RWPE2 (cell line): ENCODE measurements at regions not wholly inside any gene's neighbourhood (a gene's known extent, or its start where the extent isn't known, plus 50 kb on each side); places are given as distances from the start of the nearest gene placed in this dataset.

Experiments used
- ATAC-seq: fragments of 200-7000 bp; cut with Tn5 transposase; 3 replicates; pipeline ENCODE4 v1.9.1; 2021; ENCODE audit warnings: low read depth
- DNase-seq: peaks from one replicate; pipeline ENCODE4 v3.0.0-alpha.2; 2020; ENCODE audit warnings: low spot score
- H3K27ac ChIP-seq: fragments of 450-650 bp; 2 replicates; pipeline ENCODE4 v1.5.1; 2017; ENCODE audit warnings: mild to moderate bottlenecking; ENCODE audit not compliant: poor library complexity, severe bottlenecking
- H3K27me3 ChIP-seq: fragments of 250-450 bp; sonication (Bioruptor Pico); 2 replicates; pipeline ENCODE4 v1.5.1; 2021; ENCODE audit warnings: mild to moderate bottlenecking, moderate library complexity; ENCODE audit not compliant: insufficient read depth, poor library complexity, severe bottlenecking
- H3K36me3 ChIP-seq: fragments of 250-450 bp; sonication (Bioruptor Pico); 2 replicates; pipeline ENCODE4 v1.5.1; 2020; ENCODE audit warnings: low read depth, mild to moderate bottlenecking, moderate library complexity
- H3K4me1 ChIP-seq: fragments of 250-450 bp; sonication (Bioruptor Pico); 2 replicates; pipeline ENCODE4 v1.5.1; 2021; ENCODE audit warnings: mild to moderate bottlenecking, moderate library complexity; ENCODE audit not compliant: insufficient read depth, poor library complexity, severe bottlenecking
- H3K4me3 ChIP-seq: fragments of 250-450 bp; sonication (Bioruptor Pico); 2 replicates; pipeline ENCODE4 v1.5.1; 2021; ENCODE audit warnings: mild to moderate bottlenecking, moderate library complexity; ENCODE audit not compliant: severe bottlenecking
- H3K9me3 ChIP-seq: fragments of 250-450 bp; sonication (Bioruptor Pico); 2 replicates; pipeline ENCODE4 v1.5.1; 2021; ENCODE audit warnings: mild to moderate bottlenecking, moderate library complexity; ENCODE audit not compliant: severe bottlenecking
- TF ChIP-seq, protein P1 (sequence below): fragments of 450-650 bp; IDR thresholded peaks from one replicate; pipeline ENCODE4 v1.5.1; 2017; ENCODE audit warnings: mild to moderate bottlenecking, moderate library complexity; ENCODE audit not compliant: poor library complexity, severe bottlenecking

DNA sequence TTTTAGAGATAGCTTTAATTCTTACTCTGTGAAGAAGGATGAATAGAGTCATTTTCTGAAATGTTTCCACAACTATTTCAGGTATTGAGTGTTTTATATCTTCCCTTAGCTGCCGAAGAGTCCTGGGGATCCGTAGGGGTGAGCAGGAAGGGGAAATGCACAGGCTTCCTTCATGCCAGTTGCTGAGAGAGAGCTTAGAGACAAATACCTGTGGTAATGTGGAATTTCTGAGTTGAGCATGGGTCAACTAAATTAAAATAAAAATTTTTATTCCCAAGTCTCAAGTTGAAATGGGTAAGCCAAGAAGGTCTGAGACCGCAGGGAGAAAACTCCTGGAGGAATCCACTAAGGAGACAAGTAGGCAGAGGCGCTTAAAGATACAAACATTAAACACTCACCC lies 185.7 kb downstream of the DAD1 start:
- ATAC-seq (0 out of 3 replicates have a peak, but pooled peaks have one; percentile 31), DNase-seq (no peak)
- H3K4me1 ChIP-seq: no peaks in the 10 kb centered on the region
- no peak overlapping the region for H3K4me3 ChIP-seq
- TF ChIP-seq, protein P1, sequence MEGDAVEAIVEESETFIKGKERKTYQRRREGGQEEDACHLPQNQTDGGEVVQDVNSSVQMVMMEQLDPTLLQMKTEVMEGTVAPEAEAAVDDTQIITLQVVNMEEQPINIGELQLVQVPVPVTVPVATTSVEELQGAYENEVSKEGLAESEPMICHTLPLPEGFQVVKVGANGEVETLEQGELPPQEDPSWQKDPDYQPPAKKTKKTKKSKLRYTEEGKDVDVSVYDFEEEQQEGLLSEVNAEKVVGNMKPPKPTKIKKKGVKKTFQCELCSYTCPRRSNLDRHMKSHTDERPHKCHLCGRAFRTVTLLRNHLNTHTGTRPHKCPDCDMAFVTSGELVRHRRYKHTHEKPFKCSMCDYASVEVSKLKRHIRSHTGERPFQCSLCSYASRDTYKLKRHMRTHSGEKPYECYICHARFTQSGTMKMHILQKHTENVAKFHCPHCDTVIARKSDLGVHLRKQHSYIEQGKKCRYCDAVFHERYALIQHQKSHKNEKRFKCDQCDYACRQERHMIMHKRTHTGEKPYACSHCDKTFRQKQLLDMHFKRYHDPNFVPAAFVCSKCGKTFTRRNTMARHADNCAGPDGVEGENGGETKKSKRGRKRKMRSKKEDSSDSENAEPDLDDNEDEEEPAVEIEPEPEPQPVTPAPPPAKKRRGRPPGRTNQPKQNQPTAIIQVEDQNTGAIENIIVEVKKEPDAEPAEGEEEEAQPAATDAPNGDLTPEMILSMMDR: no peak
- H3K27ac ChIP-seq: no peak overlapping the region
- no peaks in the 10 kb centered on the region for H3K27me3 ChIP-seq
- H3K9me3 ChIP-seq: no peaks in the 10 kb centered on the region
- no peaks in the 10 kb centered on the region for H3K36me3 ChIP-seq

DNA sequence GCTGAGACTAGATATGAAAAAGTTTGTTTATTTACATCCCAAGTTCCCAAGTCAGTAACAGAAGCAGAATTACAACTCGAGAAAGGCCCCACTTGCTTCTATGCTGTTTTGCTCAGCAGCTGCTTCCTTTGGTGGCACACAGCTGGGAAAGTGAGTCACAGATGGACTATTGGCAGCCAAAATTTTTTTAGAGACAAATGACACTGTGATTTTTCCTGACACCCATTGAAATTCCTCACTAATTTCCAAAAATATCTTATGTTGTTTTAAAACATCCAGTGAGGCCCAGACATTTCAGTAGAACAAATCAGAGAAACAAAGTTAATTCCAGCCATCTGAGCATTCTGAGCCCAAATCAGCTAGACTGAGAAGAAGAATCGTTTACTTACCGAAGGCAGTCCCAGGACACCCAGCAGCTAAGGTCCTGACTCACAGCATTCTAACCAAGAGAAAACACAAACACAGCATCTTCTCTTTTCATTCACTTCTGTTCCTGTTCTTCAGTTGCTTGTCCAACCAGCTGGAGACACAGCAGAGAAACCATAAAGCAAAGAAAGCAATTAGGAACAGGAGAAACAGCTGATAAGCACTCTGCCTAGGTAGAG lies 188.3 kb downstream of the DAD1 start:
- Histone ChIP-seq H3K4me3 (no peak overlapping the region), H3K4me1 (no peaks in the 10 kb centered on the region), H3K27ac (no peak overlapping the region), H3K9me3 (no peaks in the 10 kb centered on the region), H3K27me3 (no peaks in the 10 kb centered on the region), H3K36me3 (no peaks in the 10 kb centered on the region)
- TF ChIP-seq, protein P1: no peak
- ATAC-seq (no peak), DNase-seq (no peak)

DNA sequence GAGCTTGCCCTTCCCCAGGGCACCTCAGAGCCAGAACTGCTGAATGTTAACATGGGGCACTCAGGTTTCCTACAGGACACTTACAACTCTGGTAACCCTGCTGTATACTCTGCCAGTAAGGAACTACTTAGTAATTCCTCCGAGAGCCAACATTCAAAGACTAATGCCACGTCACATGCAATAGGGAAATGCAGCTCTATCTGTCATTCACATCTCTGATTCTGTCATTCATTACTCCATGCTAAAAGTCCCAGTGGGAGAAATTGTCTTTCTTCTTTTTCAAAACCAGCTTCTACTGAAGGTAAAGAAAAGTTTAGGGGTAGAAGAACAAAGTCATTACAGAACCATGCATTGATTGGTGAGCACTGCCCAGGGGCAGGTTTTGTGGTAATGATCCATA lies 189.2 kb downstream of the DAD1 start:
- no peaks in the 10 kb centered on the region for H3K9me3 ChIP-seq
- H3K4me3 ChIP-seq: no peak overlapping the region
- no peak for DNase-seq
- ATAC-seq: no peak
- TF ChIP-seq, protein P1: no peak
- H3K27ac ChIP-seq: no peak overlapping the region
- H3K36me3 ChIP-seq: no peaks in the 10 kb centered on the region
- H3K27me3 ChIP-seq: no peaks in the 10 kb centered on the region
- H3K4me1 ChIP-seq: no peaks in the 10 kb centered on the region

DNA sequence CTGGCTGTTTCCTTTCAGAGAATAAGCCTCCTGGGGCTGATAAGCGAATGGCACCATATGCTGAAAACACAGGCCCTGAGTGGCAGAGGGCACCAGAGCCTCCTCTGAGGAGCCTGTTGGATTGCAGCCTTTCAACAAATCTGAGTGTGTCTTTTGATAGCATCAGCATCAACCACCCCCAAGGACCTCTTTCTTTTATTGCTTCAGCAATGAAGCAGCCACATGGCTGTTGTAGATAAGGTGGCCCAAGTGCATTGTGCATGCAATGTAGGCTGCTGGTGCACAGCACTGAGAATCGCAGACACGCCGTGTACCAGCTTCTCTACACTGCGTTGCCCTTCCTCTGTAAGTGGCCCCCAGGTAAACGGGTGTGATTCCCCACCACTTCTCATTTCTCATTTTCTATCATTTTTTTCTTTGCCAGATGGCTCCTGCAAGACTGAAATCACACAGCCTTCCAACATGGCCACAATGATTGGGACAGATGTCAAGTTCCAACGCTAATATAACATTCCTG lies 191.7 kb downstream of the DAD1 start:
- H3K4me1 ChIP-seq: peaks cover 4% of the 10 kb centered on the region
- TF ChIP-seq, protein P1: no peak
- no peak overlapping the region for H3K27ac ChIP-seq
- H3K9me3 ChIP-seq: no peaks in the 10 kb centered on the region
- H3K4me3 ChIP-seq: no peak overlapping the region
- ATAC-seq (no peak), DNase-seq (no peak)
- H3K36me3 ChIP-seq: no peaks in the 10 kb centered on the region
- no peaks in the 10 kb centered on the region for H3K27me3 ChIP-seq

DNA sequence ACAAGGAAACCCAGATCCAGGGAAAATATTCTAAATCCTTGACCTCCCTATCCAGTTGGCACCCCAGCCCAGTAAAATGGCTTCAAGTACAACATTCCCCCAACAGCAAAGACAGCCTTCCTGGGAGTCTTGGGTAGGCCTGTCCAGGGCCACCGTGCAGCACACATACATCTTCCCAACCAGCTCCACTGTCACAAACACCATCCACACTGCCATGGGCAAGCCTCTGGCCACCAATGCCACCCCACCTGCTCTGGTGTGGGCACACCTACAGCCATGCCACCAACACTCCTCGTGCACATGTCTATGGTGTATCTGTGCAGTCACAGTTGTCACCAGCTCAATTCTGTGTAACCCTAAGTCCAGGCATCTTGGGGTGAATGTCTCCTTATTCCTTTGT lies 193.2 kb downstream of the DAD1 start:
- Histone ChIP-seq H3K9me3 (no peaks in the 10 kb centered on the region), H3K4me3 (no peak overlapping the region), H3K36me3 (no peaks in the 10 kb centered on the region), H3K27ac (no peak overlapping the region), H3K4me1 (peaks cover 18% of the 10 kb centered on the region), H3K27me3 (no peaks in the 10 kb centered on the region)
- no peak for DNase-seq
- no peak for ATAC-seq
- TF ChIP-seq, protein P1: no peak
